ENCODE measurements at regions not wholly inside any gene's neighbourhood (a gene's known extent, or its start where the extent isn't known, plus 50 kb on each side); places are given as distances from the start of the nearest gene placed in this dataset.

GRCh38 chr7:30232391-30232790 is 52.0 kb upstream of the ZNRF2 start:
- DNase-seq: no peak
- H3K27ac ChIP-seq: no peak overlapping the region
- no peaks in the 10 kb centered on the region for H3K36me3 ChIP-seq (ENCODE audit: low read depth, missing control alignments)
- intact Hi-C loops (cut with DNase I; ENCODE audit: low total_unique reads): no loop called here
- no peaks in the 10 kb centered on the region for H3K27me3 ChIP-seq
- WGBS, 2 donors: 82 to 85% methylated on average over 4 of the region's 4 CpGs
- no peaks in the 10 kb centered on the region for H3K4me1 ChIP-seq
- H3K4me3 ChIP-seq: no peak overlapping the region
- TF ChIP-seq CTCF (IDR thresholded peaks at IDR 0.05): no peak
- no peak for TF ChIP-seq POLR2A (IDR thresholded peaks at IDR 0.05)
- H3K9me3 ChIP-seq: no peaks in the 10 kb centered on the region

Data from testis (tissue), 2 donors.